ENCODE measurements at regions not wholly inside any gene's neighbourhood (a gene's known extent, or its start where the extent isn't known, plus 50 kb on each side); places are given as distances from the start of the nearest gene placed in this dataset.

DNA sequence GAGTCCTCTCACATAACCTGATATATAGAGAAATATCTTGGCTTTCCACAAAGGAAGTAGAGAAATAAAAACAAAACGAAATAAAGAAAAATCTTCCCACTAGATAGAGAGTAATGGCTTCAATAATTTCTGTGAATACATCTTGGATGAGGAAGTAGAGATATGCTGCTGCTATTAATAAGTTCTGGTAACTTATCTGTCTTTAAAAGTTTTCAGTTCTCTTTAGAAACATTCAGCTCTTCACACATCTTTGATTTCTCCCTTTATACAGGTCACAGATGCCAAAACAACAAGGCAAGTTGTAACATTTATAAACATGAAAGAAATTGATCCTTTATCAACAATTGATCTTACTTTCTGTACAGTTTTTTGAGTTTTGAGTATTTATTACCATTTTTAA is 615.8 kb downstream of the TRAM1L1 start:
- Histone ChIP-seq H3K4me3 (replicated peaks in 1 of 3) (no peak overlapping the region), H3K4me1 (no peaks in the 10 kb centered on the region), H3K27ac (no peak overlapping the region), H3K27me3 (no peaks in the 10 kb centered on the region), H3K9me3 (no peaks in the 10 kb centered on the region), H3K36me3 (no peaks in the 10 kb centered on the region)
- no peak for DNase-seq
- WGBS, 2 donors: 50 to 61% methylated on average over 1 of the region's 1 CpG
- intact Hi-C loops (cut with DNase I): no loop called here
- no peak for TF ChIP-seq POLR2A (IDR thresholded peaks at IDR 0.05)
- no peak for TF ChIP-seq CTCF (IDR thresholded peaks at IDR 0.05)

- DNase-seq: no peak
- H3K27ac ChIP-seq: no peak overlapping the region
Observed at GRCh38 chr4:116453127-116453526, 632.2 kb downstream of the TRAM1L1 start.

GRCh38 chr4:116449764-116450163 is 635.6 kb downstream of the TRAM1L1 start:
- intact Hi-C loops (cut with DNase I): no loop called here
- no peak for DNase-seq
- Histone ChIP-seq H3K4me3 (replicated peaks in 1 of 3) (no peak overlapping the region), H3K36me3 (no peaks in the 10 kb centered on the region), H3K4me1 (no peaks in the 10 kb centered on the region), H3K27ac (no peak overlapping the region), H3K9me3 (no peaks in the 10 kb centered on the region), H3K27me3 (no peaks in the 10 kb centered on the region)
- 78 to 86% methylated on average over 2 of the region's 2 CpGs for WGBS, 2 donors
- TF ChIP-seq CTCF (IDR thresholded peaks at IDR 0.05) (no peak), POLR2A (IDR thresholded peaks at IDR 0.05) (no peak)

More at GRCh38 chr4:116453127-116453526, 632.2 kb downstream of the TRAM1L1 start:
- no peak for TF ChIP-seq CTCF (IDR thresholded peaks at IDR 0.05)
- TF ChIP-seq POLR2A (IDR thresholded peaks at IDR 0.05): no peak
- Histone ChIP-seq H3K27me3 (no peaks in the 10 kb centered on the region), H3K4me3 (replicated peaks in 1 of 3) (no peak overlapping the region), H3K4me1 (no peaks in the 10 kb centered on the region), H3K9me3 (no peaks in the 10 kb centered on the region), H3K36me3 (no peaks in the 10 kb centered on the region)
- intact Hi-C loops (cut with DNase I): no loop called here
- 96 to 98% methylated on average over 19 of the region's 19 CpGs for WGBS, 2 donors

DNA sequence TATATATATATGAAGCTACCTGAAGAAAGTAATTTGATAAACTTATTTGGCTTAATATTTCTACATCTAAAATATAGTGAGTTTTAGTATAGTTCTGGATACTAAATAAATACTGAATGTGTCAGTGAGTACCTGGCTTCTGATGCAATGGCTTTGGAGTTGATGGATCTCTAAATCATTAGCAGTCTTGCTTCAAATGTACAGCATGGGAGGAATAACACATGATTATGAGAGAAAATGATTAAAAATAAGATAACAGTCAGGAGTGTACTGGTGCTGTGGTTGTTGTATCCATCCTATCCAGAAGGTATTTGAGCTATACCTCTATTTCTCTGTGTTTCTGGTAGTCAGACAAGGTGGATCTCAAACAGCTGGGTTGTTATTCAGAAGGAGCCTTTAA is 641.3 kb downstream of the TRAM1L1 start:
- Histone ChIP-seq H3K27me3 (no peaks in the 10 kb centered on the region), H3K9me3 (no peaks in the 10 kb centered on the region), H3K27ac (no peak overlapping the region), H3K4me3 (replicated peaks in 1 of 3) (no peak overlapping the region), H3K36me3 (no peaks in the 10 kb centered on the region), H3K4me1 (no peaks in the 10 kb centered on the region)
- TF ChIP-seq CTCF (IDR thresholded peaks at IDR 0.05): no peak
- TF ChIP-seq POLR2A (IDR thresholded peaks at IDR 0.05): no peak
- intact Hi-C loops (cut with DNase I): no loop called here
- DNase-seq: no peak

GRCh38 chr4:116438981-116439729 is 646.2 kb downstream of the TRAM1L1 start:
- Histone ChIP-seq H3K36me3 (no peaks in the 10 kb centered on the region), H3K4me3 (replicated peaks in 1 of 3) (no peak overlapping the region), H3K4me1 (no peaks in the 10 kb centered on the region), H3K27ac (no peak overlapping the region), H3K9me3 (no peaks in the 10 kb centered on the region), H3K27me3 (no peaks in the 10 kb centered on the region)
- intact Hi-C loops (cut with DNase I): no loop called here
- no peak for DNase-seq
- TF ChIP-seq CTCF (IDR thresholded peaks at IDR 0.05) (no peak), POLR2A (IDR thresholded peaks at IDR 0.05) (no peak)
- 70 to 79% methylated on average over 1 of the region's 1 CpG for WGBS, 2 donors
